Stimulated activated effector memory CD8-positive, alpha-beta T cell treated with anti-CD3 and anti-CD28 coated beads, Interleukin-12 subunit alpha, Interleukin-12 subunit beta, amount 100 ng/mL, for 72 hours (primary cell): ENCODE measurements at regions not wholly inside any gene's neighbourhood (a gene's known extent, or its start where the extent isn't known, plus 50 kb on each side); places are given as distances from the start of the nearest gene placed in this dataset.

ENCODE experiments used
- ATAC-seq: fragments of 150-1000 bp; cut with Tn5 transposase; 2 replicates; pipeline ENCODE4 v1.10.0; 2021
- DNase-seq, 2 donors: peaks; one replicate each; pipeline ENCODE4 v3.0.0; 2021 to 2022; ENCODE audit warnings: low spot score in 2 of 2
- H3K27ac Mint-ChIP-seq: one replicate; pipeline ENCODE4 v1.8.0; 2022; ENCODE audit warnings: mild to moderate bottlenecking, mixed read lengths
- H3K36me3 Mint-ChIP-seq: one replicate; pipeline ENCODE4 v1.8.0; 2022; ENCODE audit warnings: mild to moderate bottlenecking, mixed read lengths
- H3K4me1 Mint-ChIP-seq: one replicate; pipeline ENCODE4 v1.8.0; 2022; ENCODE audit warnings: mixed read lengths
- H3K4me3 Mint-ChIP-seq: one replicate; pipeline ENCODE4 v1.8.0; 2022; ENCODE audit warnings: mild to moderate bottlenecking, mixed read lengths
- H3K9me3 Mint-ChIP-seq: one replicate; pipeline ENCODE4 v1.8.0; 2022; ENCODE audit warnings: mixed read lengths

DNA sequence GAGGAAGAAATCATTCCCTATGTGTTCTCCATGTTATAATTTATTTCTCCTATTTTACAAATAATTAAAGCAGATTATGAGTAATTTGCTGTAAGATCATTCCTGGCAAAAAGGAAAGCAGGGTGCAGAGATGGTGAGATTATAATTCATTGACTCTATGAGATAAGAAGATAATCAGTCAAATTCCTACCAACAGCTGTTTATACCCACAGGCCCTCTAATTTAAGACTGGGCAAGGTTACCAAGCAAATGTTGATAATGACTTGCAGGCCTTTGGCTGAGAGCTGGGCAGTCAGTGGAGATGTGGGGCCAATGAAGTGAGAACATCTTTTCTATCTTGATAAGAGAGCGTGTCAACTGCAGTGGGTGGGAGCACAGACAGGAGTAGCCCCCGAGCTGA is 222.7 kb downstream of the ICE1 start:
- H3K27ac Mint-ChIP-seq = no peak overlapping the region
- no peak for ATAC-seq

DNA sequence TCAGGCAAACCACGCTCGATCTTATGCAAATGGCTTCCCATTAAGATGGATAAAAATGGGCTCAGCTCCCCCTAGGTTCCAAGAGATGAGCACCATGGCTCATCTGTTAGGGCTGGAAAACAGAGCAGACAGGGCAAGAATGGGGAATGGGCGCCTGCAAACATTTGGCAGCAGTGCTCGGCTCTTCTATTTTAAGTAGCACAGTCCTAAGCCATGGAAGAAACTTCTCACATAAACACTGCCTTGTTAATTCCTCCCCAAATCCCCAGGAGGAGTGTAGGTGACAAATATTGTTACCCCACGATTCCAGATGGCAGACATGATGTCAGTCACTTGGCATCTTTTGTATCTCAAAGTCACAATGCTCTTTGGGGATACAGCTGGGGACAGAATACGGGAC is 221.8 kb downstream of the ICE1 start:
- H3K27ac Mint-ChIP-seq = no peak overlapping the region
- DNase-seq (no peak), ATAC-seq (no peak)
- H3K4me3 Mint-ChIP-seq = no peak overlapping the region
- H3K36me3 Mint-ChIP-seq = no peaks in the 10 kb centered on the region
- peaks cover 2% of the 10 kb centered on the region for H3K9me3 Mint-ChIP-seq
- H3K4me1 Mint-ChIP-seq = no peaks in the 10 kb centered on the region

More for the DNA sequence above, 222.7 kb downstream of the ICE1 start:
- Mint-ChIP-seq H3K36me3 (no peaks in the 10 kb centered on the region), H3K9me3 (peaks cover 2% of the 10 kb centered on the region), H3K4me1 (no peaks in the 10 kb centered on the region), H3K4me3 (no peak overlapping the region)
- DNase-seq = no peak

DNA sequence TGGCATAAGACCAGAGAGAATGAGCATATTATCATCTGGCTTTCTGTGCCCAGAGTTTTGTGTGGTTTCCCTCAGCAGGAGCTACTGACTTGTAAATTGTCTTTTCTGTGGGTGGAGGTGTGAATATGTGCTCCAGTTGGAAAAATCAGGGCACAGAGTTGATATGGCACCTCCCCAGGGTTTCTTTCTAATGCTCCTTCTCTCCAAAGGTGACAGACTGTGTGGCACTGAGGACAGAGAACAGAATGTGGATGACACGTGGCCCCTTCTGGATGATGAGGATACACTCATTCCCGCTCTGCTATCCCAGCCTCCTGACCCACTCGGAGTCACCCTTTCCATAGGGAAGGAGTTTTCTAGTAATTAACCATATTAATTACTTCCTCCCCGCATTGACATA is 221.0 kb downstream of the ICE1 start:
- Mint-ChIP-seq H3K36me3 (no peaks in the 10 kb centered on the region), H3K4me1 (no peaks in the 10 kb centered on the region), H3K9me3 (no peaks in the 10 kb centered on the region), H3K4me3 (no peak overlapping the region), H3K27ac (no peak overlapping the region)
- no peak for DNase-seq
- no peak for ATAC-seq

- H3K36me3 Mint-ChIP-seq = no peaks in the 10 kb centered on the region
- no peak for ATAC-seq
- no peaks in the 10 kb centered on the region for H3K4me1 Mint-ChIP-seq
- H3K9me3 Mint-ChIP-seq = no peaks in the 10 kb centered on the region
- H3K27ac Mint-ChIP-seq = no peak overlapping the region
- no peak for DNase-seq
- H3K4me3 Mint-ChIP-seq = no peak overlapping the region
These were observed 215.7 kb downstream of the ICE1 start for GRCh38 chr5:5638211-5638610.

- DNase-seq (no peak), ATAC-seq (no peak)
- no peaks in the 10 kb centered on the region for H3K9me3 Mint-ChIP-seq
- H3K4me3 Mint-ChIP-seq = no peak overlapping the region
- H3K27ac Mint-ChIP-seq = no peak overlapping the region
- H3K36me3 Mint-ChIP-seq = no peaks in the 10 kb centered on the region
- no peaks in the 10 kb centered on the region for H3K4me1 Mint-ChIP-seq
These were observed 214.7 kb downstream of the ICE1 start for GRCh38 chr5:5637173-5637572.

DNA sequence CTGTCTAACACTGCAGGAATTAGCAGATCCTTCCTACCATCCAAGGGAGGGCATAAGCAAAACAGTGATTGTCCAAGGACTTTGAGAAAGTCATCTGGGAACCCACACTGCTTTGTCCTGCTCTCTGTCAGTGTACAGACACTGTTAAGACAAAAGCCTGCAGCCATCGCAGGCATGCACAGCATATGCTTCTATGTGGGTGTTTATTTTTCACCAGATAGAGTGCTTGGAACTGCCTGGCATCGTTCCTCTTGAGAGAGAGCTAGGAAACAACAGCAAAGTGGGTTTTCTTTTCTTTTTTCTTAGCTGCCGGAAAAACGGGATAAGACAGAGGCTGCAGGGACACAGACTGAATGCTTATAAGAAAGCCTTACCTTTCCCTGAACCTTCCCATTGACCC is 212.3 kb downstream of the ICE1 start:
- H3K27ac Mint-ChIP-seq = no peak overlapping the region
- DNase-seq (no peak), ATAC-seq (no peak)
- H3K36me3 Mint-ChIP-seq = no peaks in the 10 kb centered on the region
- no peak overlapping the region for H3K4me3 Mint-ChIP-seq
- H3K9me3 Mint-ChIP-seq = no peaks in the 10 kb centered on the region
- no peaks in the 10 kb centered on the region for H3K4me1 Mint-ChIP-seq

- no peaks in the 10 kb centered on the region for H3K36me3 Mint-ChIP-seq
- ATAC-seq = no peak
- H3K27ac Mint-ChIP-seq = no peak overlapping the region
These were observed 211.1 kb downstream of the ICE1 start for GRCh38 chr5:5633579-5633978.

DNA sequence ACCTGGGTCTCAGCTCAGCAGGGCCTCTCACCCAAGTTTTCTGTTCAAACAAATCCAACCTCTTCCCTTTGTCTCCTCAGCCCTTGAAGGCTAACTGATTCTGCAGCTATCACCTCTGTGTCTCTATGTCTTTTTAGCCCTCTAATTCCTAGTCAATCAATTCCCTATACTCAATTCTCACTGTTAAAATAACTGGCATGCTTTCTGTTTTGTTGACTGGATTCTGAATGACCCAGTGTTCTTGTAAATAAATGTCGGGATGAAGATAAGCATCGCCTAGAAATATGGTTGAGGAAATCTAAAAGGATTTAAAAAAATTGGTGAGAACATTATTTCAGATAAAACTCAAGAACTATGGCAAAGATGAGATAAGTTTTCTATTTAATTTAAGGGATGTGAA is 210.2 kb downstream of the ICE1 start:
- ATAC-seq (no peak), DNase-seq (no peak)
- Mint-ChIP-seq H3K4me3 (no peak overlapping the region), H3K4me1 (no peaks in the 10 kb centered on the region), H3K9me3 (no peaks in the 10 kb centered on the region), H3K36me3 (no peaks in the 10 kb centered on the region), H3K27ac (no peak overlapping the region)

More at GRCh38 chr5:5633579-5633978, 211.1 kb downstream of the ICE1 start:
- no peak for DNase-seq
- Mint-ChIP-seq H3K9me3 (no peaks in the 10 kb centered on the region), H3K4me3 (no peak overlapping the region), H3K4me1 (no peaks in the 10 kb centered on the region)

DNA sequence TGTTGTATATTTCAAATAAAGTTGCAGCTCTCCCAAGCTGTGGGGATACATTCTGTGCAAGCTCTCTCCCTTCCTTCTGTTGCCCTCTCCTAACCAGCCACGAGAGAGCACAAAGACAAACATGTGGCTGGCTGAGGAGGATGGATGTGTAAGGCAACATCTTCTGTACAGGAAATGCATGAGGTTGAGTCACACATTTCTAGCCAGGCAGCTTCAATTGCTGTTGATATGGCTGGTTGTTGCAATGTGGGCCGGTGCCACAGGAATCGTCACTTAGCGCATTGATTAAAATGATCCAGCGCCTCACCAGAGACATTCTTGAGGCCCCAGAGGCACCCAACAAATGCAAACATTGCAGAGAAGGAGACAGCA is 207.1 kb downstream of the ICE1 start:
- Mint-ChIP-seq H3K4me1 (no peaks in the 10 kb centered on the region), H3K4me3 (no peak overlapping the region), H3K27ac (no peak overlapping the region), H3K9me3 (no peaks in the 10 kb centered on the region), H3K36me3 (no peaks in the 10 kb centered on the region)
- ATAC-seq = no peak
- no peak for DNase-seq

- H3K4me3 Mint-ChIP-seq = no peak overlapping the region
- no peak for DNase-seq
- ATAC-seq = no peak
- no peaks in the 10 kb centered on the region for H3K4me1 Mint-ChIP-seq
- H3K36me3 Mint-ChIP-seq = no peaks in the 10 kb centered on the region
- H3K27ac Mint-ChIP-seq = no peak overlapping the region
- H3K9me3 Mint-ChIP-seq = peaks cover 2% of the 10 kb centered on the region
These were observed 206.6 kb downstream of the ICE1 start for GRCh38 chr5:5628866-5629606.

DNA sequence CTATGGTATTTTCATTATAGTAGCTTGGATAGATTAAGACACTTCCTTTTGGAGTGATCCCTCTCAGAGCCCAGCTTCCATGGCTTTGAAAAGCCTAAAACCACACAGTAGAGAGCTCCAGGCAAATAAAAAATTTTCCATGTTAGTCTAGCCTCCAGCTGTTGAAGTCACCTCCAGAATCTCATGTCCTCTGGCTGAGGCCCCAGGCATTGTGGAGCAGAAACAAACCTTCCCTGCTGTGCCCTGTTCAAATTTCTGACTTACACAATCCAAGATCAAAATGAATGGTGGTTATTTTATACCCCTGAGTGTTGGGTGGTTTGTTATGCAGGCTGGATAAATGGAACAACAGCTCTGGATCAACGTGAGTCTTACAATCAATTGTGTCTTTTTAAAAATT is 203.9 kb downstream of the ICE1 start:
- no peak overlapping the region for H3K27ac Mint-ChIP-seq
- DNase-seq (no peak), ATAC-seq (no peak)
- no peaks in the 10 kb centered on the region for H3K36me3 Mint-ChIP-seq
- peaks cover 7% of the 10 kb centered on the region for H3K9me3 Mint-ChIP-seq
- H3K4me3 Mint-ChIP-seq = no peak overlapping the region
- H3K4me1 Mint-ChIP-seq = no peaks in the 10 kb centered on the region

DNA sequence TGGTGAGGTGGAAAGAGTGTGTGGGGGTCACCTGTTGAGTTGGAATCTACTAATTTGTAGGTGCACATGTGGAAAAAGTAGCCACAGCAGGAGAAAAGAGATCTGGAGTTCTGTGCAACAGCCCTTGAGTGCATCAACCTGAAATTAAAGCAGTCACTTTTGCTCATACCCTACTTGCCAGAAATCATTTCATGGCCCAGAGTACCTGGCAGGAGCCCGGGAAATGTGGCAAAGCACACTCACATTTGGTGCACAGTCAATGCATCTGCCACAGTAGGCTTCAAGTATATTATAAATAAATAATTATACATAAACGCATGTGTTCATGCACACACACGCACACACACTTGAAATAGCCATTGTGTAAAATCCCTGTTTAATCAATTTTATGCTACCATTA is 203.0 kb downstream of the ICE1 start:
- Mint-ChIP-seq H3K27ac (no peak overlapping the region), H3K9me3 (peaks cover 7% of the 10 kb centered on the region), H3K4me1 (no peaks in the 10 kb centered on the region), H3K4me3 (no peak overlapping the region), H3K36me3 (no peaks in the 10 kb centered on the region)
- ATAC-seq (no peak), DNase-seq (no peak)

DNA sequence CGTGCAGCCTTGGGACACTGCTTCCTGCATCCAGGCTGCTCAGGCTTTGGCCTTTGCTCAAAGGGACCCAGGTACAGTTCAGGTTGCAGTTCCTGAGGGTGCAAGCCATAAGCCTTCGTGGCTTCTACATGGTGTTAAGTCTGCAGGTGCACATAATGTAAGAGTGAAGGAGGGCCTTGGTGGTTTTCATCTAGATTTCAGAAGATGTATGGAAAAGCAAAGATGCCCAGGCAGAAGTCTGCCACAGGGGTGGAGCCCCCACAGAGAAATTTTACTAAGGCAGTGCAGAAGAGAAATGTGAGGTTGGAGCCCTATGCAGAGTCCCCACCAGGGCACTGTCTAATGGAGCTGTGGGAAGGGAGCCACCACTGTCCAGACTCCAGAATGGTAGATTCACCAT is 200.9 kb downstream of the ICE1 start:
- Mint-ChIP-seq H3K4me1 (no peaks in the 10 kb centered on the region), H3K4me3 (no peak overlapping the region), H3K9me3 (peaks cover 7% of the 10 kb centered on the region), H3K36me3 (no peaks in the 10 kb centered on the region), H3K27ac (no peak overlapping the region)
- DNase-seq = no peak
- ATAC-seq = no peak

GRCh38 chr5:5622806-5623205 is 200.3 kb downstream of the ICE1 start:
- no peaks in the 10 kb centered on the region for H3K4me1 Mint-ChIP-seq

GRCh38 chr5:5619546-5619945 is 197.1 kb downstream of the ICE1 start:
- DNase-seq = no peak
- H3K36me3 Mint-ChIP-seq = no peaks in the 10 kb centered on the region
- H3K4me3 Mint-ChIP-seq = no peak overlapping the region
- ATAC-seq = no peak
- H3K27ac Mint-ChIP-seq = no peak overlapping the region
- no peaks in the 10 kb centered on the region for H3K4me1 Mint-ChIP-seq
- peaks cover 7% of the 10 kb centered on the region for H3K9me3 Mint-ChIP-seq

More at GRCh38 chr5:5622806-5623205, 200.3 kb downstream of the ICE1 start:
- H3K27ac Mint-ChIP-seq = no peak overlapping the region
- ATAC-seq (no peak), DNase-seq (no peak)
- H3K9me3 Mint-ChIP-seq = peaks cover 7% of the 10 kb centered on the region
- no peak overlapping the region for H3K4me3 Mint-ChIP-seq
- H3K36me3 Mint-ChIP-seq = no peaks in the 10 kb centered on the region

- Mint-ChIP-seq H3K4me3 (no peak overlapping the region), H3K36me3 (no peaks in the 10 kb centered on the region), H3K9me3 (no peaks in the 10 kb centered on the region), H3K27ac (no peak overlapping the region), H3K4me1 (no peaks in the 10 kb centered on the region)
- ATAC-seq = no peak
- DNase-seq = no peak
These were observed 194.5 kb downstream of the ICE1 start for GRCh38 chr5:5617024-5617423.
